ENCODE measurements at regions not wholly inside any gene's neighbourhood (a gene's known extent, or its start where the extent isn't known, plus 50 kb on each side); places are given as distances from the start of the nearest gene placed in this dataset.
"Not testable (repeated sequence)": the region's sequence is repeated elsewhere in the genome, so short reads cannot be mapped to it uniquely, and the experiment has no call there.

DNA sequence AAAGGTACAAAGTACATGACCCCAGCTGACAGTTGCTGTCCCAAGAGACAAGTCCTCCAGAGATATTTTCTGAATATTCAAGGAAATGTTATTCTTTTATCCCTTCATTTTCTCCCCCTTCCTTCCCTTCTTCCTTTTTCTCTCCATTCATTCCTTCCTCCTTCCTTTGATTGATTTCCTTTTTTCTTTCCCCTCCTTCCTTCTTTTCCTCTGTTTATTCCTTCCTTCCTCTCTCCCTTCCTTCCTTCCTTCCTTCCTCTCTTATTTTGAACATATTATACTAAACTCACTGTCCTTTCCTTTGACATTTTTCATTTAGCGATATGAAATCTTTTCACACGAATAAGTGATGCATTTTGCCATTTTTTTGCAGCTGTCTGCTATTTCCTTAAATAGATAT is 73.2 kb upstream of the HDDC2 start:
- Mint-ChIP-seq H3K9me3 (ENCODE audit: low read depth) (no peaks in the 10 kb centered on the region), H3K27me3 (peaks cover 6% of the 10 kb centered on the region), H3K4me3 (ENCODE audit: low read depth) (no peak overlapping the region), H3K4me1 (ENCODE audit: low read depth) (no peaks in the 10 kb centered on the region), H3K27ac (no peak overlapping the region), H3K36me3 (ENCODE audit: insufficient read depth) (no peaks in the 10 kb centered on the region)
- DNase-seq (ENCODE audit: low spot score, unreplicated experiment): no peak
- TF ChIP-seq, protein P1, sequence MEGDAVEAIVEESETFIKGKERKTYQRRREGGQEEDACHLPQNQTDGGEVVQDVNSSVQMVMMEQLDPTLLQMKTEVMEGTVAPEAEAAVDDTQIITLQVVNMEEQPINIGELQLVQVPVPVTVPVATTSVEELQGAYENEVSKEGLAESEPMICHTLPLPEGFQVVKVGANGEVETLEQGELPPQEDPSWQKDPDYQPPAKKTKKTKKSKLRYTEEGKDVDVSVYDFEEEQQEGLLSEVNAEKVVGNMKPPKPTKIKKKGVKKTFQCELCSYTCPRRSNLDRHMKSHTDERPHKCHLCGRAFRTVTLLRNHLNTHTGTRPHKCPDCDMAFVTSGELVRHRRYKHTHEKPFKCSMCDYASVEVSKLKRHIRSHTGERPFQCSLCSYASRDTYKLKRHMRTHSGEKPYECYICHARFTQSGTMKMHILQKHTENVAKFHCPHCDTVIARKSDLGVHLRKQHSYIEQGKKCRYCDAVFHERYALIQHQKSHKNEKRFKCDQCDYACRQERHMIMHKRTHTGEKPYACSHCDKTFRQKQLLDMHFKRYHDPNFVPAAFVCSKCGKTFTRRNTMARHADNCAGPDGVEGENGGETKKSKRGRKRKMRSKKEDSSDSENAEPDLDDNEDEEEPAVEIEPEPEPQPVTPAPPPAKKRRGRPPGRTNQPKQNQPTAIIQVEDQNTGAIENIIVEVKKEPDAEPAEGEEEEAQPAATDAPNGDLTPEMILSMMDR (IDR thresholded peaks at IDR 0.05; ENCODE audit: unreplicated experiment): no peak

DNA sequence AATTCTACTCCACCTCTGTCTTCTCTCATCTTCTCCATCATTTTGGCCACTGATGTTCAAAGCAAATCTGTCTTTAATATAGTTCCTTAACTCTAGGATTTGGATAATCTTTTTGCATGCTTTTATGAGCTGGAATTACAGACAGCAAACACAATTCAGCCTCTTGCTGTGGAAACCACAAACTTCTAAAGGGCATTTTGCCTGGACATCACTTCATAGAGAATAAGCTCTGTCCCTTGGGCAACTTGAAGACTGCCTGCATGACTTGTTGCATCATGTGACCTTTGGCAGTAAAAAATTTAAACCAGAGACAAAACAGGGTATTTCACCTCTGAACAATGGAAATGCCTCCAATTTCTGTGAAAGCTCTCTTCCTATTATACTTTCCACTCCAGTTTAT is 74.1 kb upstream of the HDDC2 start:
- H3K9me3 Mint-ChIP-seq (ENCODE audit: low read depth): no peaks in the 10 kb centered on the region
- peaks cover 6% of the 10 kb centered on the region for H3K27me3 Mint-ChIP-seq
- no peak overlapping the region for H3K4me3 Mint-ChIP-seq (ENCODE audit: low read depth)
- no peaks in the 10 kb centered on the region for H3K36me3 Mint-ChIP-seq (ENCODE audit: insufficient read depth)
- DNase-seq (ENCODE audit: low spot score, unreplicated experiment): no peak
- H3K4me1 Mint-ChIP-seq (ENCODE audit: low read depth): peaks cover 2% of the 10 kb centered on the region
- H3K27ac Mint-ChIP-seq: no peak overlapping the region
- TF ChIP-seq, protein P1 (IDR thresholded peaks at IDR 0.05; ENCODE audit: unreplicated experiment): no peak

DNA sequence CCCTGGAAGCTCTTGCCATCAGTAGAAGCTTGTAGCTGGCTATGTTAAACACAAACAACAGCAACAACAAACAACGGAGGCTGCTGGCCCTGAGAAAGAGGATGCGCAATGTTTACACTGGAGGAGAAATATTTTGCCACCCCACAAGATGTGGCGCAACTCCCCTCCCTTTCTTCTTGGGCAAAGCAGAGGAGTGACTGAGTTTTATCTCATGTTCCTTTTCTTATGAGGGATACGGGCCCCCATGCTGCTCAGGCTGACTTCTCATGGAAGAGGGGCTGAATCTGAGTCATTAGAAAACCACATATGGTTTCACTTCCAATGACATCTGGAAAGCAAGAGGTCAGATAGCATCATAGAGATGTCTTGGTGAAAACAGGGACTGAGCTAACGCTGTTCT is 75.9 kb upstream of the HDDC2 start:
- H3K36me3 Mint-ChIP-seq (ENCODE audit: insufficient read depth): no peaks in the 10 kb centered on the region
- TF ChIP-seq, protein P1 (IDR thresholded peaks at IDR 0.05; ENCODE audit: unreplicated experiment): no peak
- H3K4me1 Mint-ChIP-seq (ENCODE audit: low read depth): peaks cover 3% of the 10 kb centered on the region
- H3K27me3 Mint-ChIP-seq: peaks cover 6% of the 10 kb centered on the region
- H3K9me3 Mint-ChIP-seq (ENCODE audit: low read depth): no peaks in the 10 kb centered on the region
- DNase-seq (ENCODE audit: low spot score, unreplicated experiment): no peak
- H3K4me3 Mint-ChIP-seq (ENCODE audit: low read depth): no peak overlapping the region
- H3K27ac Mint-ChIP-seq: no peak overlapping the region

DNA sequence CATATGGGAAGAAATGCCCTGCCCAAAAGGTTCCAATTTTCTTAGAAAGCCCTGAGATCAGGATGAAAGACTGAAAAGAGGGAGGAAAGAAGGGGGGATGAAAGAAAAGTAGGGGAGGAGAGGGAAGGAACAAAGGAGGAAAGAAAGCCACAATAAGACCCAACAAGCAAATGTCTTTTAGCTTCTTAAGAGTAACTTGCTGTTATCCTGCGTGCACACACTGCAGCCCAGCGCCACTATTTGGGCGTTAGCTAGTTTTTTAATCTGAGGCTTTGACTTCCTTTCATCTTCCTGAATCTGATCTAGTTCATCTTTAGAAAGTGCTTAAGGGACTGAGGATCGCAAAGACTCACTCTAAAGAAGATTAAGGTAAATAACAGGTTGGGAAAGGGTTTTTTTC is 77.4 kb upstream of the HDDC2 start:
- peaks cover 6% of the 10 kb centered on the region for H3K27me3 Mint-ChIP-seq
- peaks cover 3% of the 10 kb centered on the region for H3K4me1 Mint-ChIP-seq (ENCODE audit: low read depth)
- no peaks in the 10 kb centered on the region for H3K9me3 Mint-ChIP-seq (ENCODE audit: low read depth)
- H3K27ac Mint-ChIP-seq: no peak overlapping the region
- TF ChIP-seq, protein P1 (IDR thresholded peaks at IDR 0.05; ENCODE audit: unreplicated experiment): no peak
- no peak for DNase-seq (ENCODE audit: low spot score, unreplicated experiment)
- H3K4me3 Mint-ChIP-seq (ENCODE audit: low read depth): no peak overlapping the region
- H3K36me3 Mint-ChIP-seq (ENCODE audit: insufficient read depth): no peaks in the 10 kb centered on the region

DNA sequence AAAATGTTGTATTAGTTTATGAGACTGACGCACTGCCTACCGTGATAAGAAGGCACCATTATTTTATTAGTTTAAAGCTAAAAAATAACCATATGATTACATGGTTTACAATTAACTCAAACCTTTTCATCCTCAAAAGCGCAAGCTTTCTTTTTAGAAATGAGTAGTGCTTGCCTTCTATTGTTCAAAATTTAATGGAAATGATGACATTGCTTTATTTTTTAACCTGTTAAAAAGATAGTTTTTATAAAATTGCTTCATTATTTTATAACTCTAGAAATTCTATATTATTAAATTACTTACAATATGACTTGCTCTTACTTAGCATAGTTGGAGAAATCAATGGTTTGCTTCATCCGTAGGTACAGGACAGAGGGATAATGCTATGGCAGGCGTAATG is 78.7 kb upstream of the HDDC2 start:
- Mint-ChIP-seq H3K27ac (no peak overlapping the region), H3K36me3 (ENCODE audit: insufficient read depth) (no peaks in the 10 kb centered on the region), H3K27me3 (peaks cover 6% of the 10 kb centered on the region), H3K9me3 (ENCODE audit: low read depth) (no peaks in the 10 kb centered on the region), H3K4me1 (ENCODE audit: low read depth) (peaks cover 3% of the 10 kb centered on the region), H3K4me3 (ENCODE audit: low read depth) (no peak overlapping the region)
- no peak for DNase-seq (ENCODE audit: low spot score, unreplicated experiment)
- TF ChIP-seq, protein P1 (IDR thresholded peaks at IDR 0.05; ENCODE audit: unreplicated experiment): no peak

DNA sequence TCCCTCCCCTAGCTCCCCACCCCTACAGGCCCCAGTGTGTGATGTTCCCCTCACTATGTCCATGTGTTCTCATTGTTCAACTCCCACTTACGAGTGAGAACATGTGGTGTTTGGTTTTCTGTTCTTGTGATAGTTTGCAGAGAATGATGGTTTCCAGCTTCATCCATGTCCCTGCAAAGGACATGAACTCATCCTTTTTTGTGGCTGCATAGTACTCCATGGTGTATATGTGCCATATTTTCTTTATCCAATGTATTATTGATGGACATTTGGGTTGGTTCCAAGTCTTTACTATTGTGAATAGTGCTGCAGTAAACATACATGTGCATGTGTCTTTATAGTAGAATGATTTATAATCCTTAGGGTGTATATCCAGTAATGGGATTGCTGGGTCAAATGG is 84.6 kb upstream of the HDDC2 start:
- not testable (repeated sequence) for H3K9me3 Mint-ChIP-seq (ENCODE audit: low read depth)

More for the DNA sequence above, 84.6 kb upstream of the HDDC2 start:
- not testable (repeated sequence) for DNase-seq (ENCODE audit: low spot score, unreplicated experiment); H3K4me3 Mint-ChIP-seq (ENCODE audit: low read depth); H3K27me3 Mint-ChIP-seq; H3K4me1 Mint-ChIP-seq (ENCODE audit: low read depth); H3K27ac Mint-ChIP-seq; H3K36me3 Mint-ChIP-seq (ENCODE audit: insufficient read depth)
